HG02763 (cell line): ENCODE measurements at regions not wholly inside any gene's neighbourhood (a gene's known extent, or its start where the extent isn't known, plus 50 kb on each side); places are given as distances from the start of the nearest gene placed in this dataset.
"Not testable (repeated sequence)": the region's sequence is repeated elsewhere in the genome, so short reads cannot be mapped to it uniquely, and the experiment has no call there.

Source experiments
- ATAC-seq: cut with Tn5 transposase; IDR thresholded peaks from one replicate; pipeline ENCODE4 v1.9.1; 2021; ENCODE audit warnings: mild to moderate bottlenecking, moderate library complexity; ENCODE audit not compliant: unreplicated experiment

GRCh38 chr6:6810727-6811126 is 222.2 kb downstream of the LY86 start:
- ATAC-seq, result no peak

- ATAC-seq, result no peak
Observed at GRCh38 chr6:6811128-6812009, 222.8 kb downstream of the LY86 start.

GRCh38 chr6:6812427-6812826 is 223.9 kb downstream of the LY86 start:
- no peak for ATAC-seq

GRCh38 chr6:6815732-6816131 is 227.2 kb downstream of the LY86 start:
- ATAC-seq, result no peak

GRCh38 chr6:6816716-6817115 is 228.2 kb downstream of the LY86 start:
- ATAC-seq, result no peak

- no peak for ATAC-seq
Observed at GRCh38 chr6:6818078-6818639, 229.6 kb downstream of the LY86 start.

- ATAC-seq, result no peak
Observed at GRCh38 chr6:6820641-6821238, 232.2 kb downstream of the LY86 start.

- ATAC-seq, result no peak
Observed at GRCh38 chr6:6821639-6822261, 233.2 kb downstream of the LY86 start.

GRCh38 chr6:6823030-6823429 is 234.5 kb downstream of the LY86 start:
- no peak for ATAC-seq

- ATAC-seq, result no peak
Observed at GRCh38 chr6:6823568-6824224, 235.2 kb downstream of the LY86 start.

GRCh38 chr6:6824381-6824780 is 235.9 kb downstream of the LY86 start:
- ATAC-seq, result no peak

- ATAC-seq, result no peak
Observed at GRCh38 chr6:6825193-6825784, 236.8 kb downstream of the LY86 start.

GRCh38 chr6:6826095-6826901 is 237.8 kb downstream of the LY86 start:
- ATAC-seq, result peak; percentile 83

GRCh38 chr6:6826961-6827360 is 238.4 kb downstream of the LY86 start:
- ATAC-seq, result no peak

- ATAC-seq, result no peak
Observed at GRCh38 chr6:6829872-6830685, 241.6 kb downstream of the LY86 start.

GRCh38 chr6:6830686-6831063 is 242.2 kb downstream of the LY86 start:
- not testable (repeated sequence) for ATAC-seq

- ATAC-seq, result no peak
Observed at GRCh38 chr6:6832439-6832838, 243.9 kb downstream of the LY86 start.

- no peak for ATAC-seq
Observed at GRCh38 chr6:6834356-6835222, 246.1 kb downstream of the LY86 start.
